ENCODE measurements at regions not wholly inside any gene's neighbourhood (a gene's known extent, or its start where the extent isn't known, plus 50 kb on each side); places are given as distances from the start of the nearest gene placed in this dataset.

- in situ Hi-C loops (cut with HindIII; ENCODE audit: low sequenced_read_pairs) = no loop called here
- TF ChIP-seq, protein P1, sequence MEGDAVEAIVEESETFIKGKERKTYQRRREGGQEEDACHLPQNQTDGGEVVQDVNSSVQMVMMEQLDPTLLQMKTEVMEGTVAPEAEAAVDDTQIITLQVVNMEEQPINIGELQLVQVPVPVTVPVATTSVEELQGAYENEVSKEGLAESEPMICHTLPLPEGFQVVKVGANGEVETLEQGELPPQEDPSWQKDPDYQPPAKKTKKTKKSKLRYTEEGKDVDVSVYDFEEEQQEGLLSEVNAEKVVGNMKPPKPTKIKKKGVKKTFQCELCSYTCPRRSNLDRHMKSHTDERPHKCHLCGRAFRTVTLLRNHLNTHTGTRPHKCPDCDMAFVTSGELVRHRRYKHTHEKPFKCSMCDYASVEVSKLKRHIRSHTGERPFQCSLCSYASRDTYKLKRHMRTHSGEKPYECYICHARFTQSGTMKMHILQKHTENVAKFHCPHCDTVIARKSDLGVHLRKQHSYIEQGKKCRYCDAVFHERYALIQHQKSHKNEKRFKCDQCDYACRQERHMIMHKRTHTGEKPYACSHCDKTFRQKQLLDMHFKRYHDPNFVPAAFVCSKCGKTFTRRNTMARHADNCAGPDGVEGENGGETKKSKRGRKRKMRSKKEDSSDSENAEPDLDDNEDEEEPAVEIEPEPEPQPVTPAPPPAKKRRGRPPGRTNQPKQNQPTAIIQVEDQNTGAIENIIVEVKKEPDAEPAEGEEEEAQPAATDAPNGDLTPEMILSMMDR (IDR thresholded peaks at IDR 0.05; ENCODE audit: low read depth, low read length, missing control alignments) = no peak
- DNase-seq (ENCODE audit: low read depth) = no peak
- H3K4me3 ChIP-seq (ENCODE audit: low read depth, low read length) = no peak overlapping the region
Measured at GRCh38 chr20:62545901-62546525, 70.2 kb upstream of the GATA5 start.

- TF ChIP-seq, protein P1 (IDR thresholded peaks at IDR 0.05; ENCODE audit: low read depth, low read length, missing control alignments) = no peak
- no peak for DNase-seq (ENCODE audit: low read depth)
- no peak overlapping the region for H3K4me3 ChIP-seq (ENCODE audit: low read depth, low read length)
- in situ Hi-C loops (cut with HindIII; ENCODE audit: low sequenced_read_pairs) = no loop called here
Measured at GRCh38 chr20:62546606-62547005, 70.8 kb upstream of the GATA5 start.

- TF ChIP-seq, protein P1 (IDR thresholded peaks at IDR 0.05; ENCODE audit: low read depth, low read length, missing control alignments) = no peak
- no peak for DNase-seq (ENCODE audit: low read depth)
- in situ Hi-C loops (cut with HindIII; ENCODE audit: low sequenced_read_pairs) = no loop called here
- no peak overlapping the region for H3K4me3 ChIP-seq (ENCODE audit: low read depth, low read length)
Measured at GRCh38 chr20:62547364-62547763, 71.6 kb upstream of the GATA5 start.

DNA sequence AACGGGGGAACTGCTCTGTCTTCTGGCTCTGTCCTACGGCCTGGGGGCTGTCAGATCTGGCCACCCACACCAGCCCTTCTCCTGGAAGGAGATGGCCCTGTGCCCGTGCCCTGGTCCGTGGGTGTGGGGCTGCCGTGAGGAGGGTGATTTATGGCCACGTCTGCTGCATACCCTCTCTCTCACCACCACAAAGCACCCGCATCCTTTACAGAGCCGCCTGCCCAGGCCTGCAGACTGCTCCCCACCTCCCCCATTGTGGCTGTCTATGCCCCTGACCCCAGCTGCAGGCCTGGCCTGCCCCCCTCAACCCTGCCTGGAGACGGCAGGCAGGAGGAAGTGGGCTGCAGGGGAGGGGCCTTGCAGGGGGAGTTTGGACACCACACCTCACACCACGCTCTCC, 72.7 kb upstream of the GATA5 start:
- H3K4me3 ChIP-seq (ENCODE audit: low read depth, low read length) = no peak overlapping the region
- in situ Hi-C loops (cut with HindIII; ENCODE audit: low sequenced_read_pairs) = no loop called here
- DNase-seq (ENCODE audit: low read depth) = no peak
- TF ChIP-seq, protein P1 (IDR thresholded peaks at IDR 0.05; ENCODE audit: low read depth, low read length, missing control alignments) = no peak

DNA sequence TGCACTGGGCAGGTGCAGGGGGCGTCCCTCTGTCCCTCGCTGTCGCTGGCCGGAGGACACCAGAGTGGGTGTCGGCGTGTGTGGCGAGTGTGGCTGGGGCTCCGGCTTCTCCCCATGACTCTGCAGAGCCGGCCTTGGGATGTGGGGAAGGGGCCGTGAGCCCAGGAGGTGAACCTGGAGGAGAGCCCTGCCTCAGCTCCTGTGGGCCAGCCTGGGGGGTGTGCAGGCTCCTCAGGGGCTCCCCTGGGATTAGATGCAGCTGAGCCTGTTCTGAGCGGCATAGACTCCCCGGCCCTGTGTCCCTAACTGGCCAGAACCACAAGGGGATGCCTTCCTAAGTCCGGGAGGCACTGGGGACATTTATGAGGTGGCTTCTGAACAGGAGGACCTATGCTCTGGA, 73.2 kb upstream of the GATA5 start:
- no peak for DNase-seq (ENCODE audit: low read depth)
- TF ChIP-seq, protein P1 (IDR thresholded peaks at IDR 0.05; ENCODE audit: low read depth, low read length, missing control alignments) = no peak
- in situ Hi-C loops (cut with HindIII; ENCODE audit: low sequenced_read_pairs) = no loop called here
- H3K4me3 ChIP-seq (ENCODE audit: low read depth, low read length) = no peak overlapping the region

GRCh38 chr20:62549499-62550086, 73.8 kb upstream of the GATA5 start:
- in situ Hi-C loops (cut with HindIII; ENCODE audit: low sequenced_read_pairs) = no loop called here
- TF ChIP-seq, protein P1 (IDR thresholded peaks at IDR 0.05; ENCODE audit: low read depth, low read length, missing control alignments) = no peak
- no peak for DNase-seq (ENCODE audit: low read depth)
- H3K4me3 ChIP-seq (ENCODE audit: low read depth, low read length) = no peak overlapping the region

All from astrocyte of the cerebellum (primary cell).